Liver (tissue), 8 donors: ENCODE measurements at regions not wholly inside any gene's neighbourhood (a gene's known extent, or its start where the extent isn't known, plus 50 kb on each side); places are given as distances from the start of the nearest gene placed in this dataset.

ENCODE experiments used
- DNase-seq: peaks from one replicate; pipeline ENCODE4 v3.0.0-alpha.2; 2017; ENCODE audit warnings: low spot score
- H3K27ac ChIP-seq, 2 donors: one replicate each; pipeline ENCODE4 v1.7.0; 2013; ENCODE audit warnings: inconsistent platforms in 2 of 2, low read length in 2 of 2, control low read depth in 1 of 2, low read depth in 1 of 2, mild to moderate bottlenecking in 1 of 2
- H3K27me3 ChIP-seq, 4 donors: one replicate each; pipeline versions ENCODE4 v1.6.1 to v1.7.0; 2013; ENCODE audit warnings: low read length in 3 of 4, inconsistent platforms in 1 of 4, mild to moderate bottlenecking in 1 of 4, moderate library complexity in 1 of 4; ENCODE audit not compliant: control insufficient read depth in 4 of 4, insufficient read depth in 4 of 4
- H3K36me3 ChIP-seq, 4 donors: one replicate each; pipeline versions ENCODE4 v1.6.1 to v1.7.0; 2013; ENCODE audit warnings: low read length in 3 of 4, mild to moderate bottlenecking in 3 of 4, low read depth in 1 of 4, moderate library complexity in 1 of 4; ENCODE audit not compliant: control insufficient read depth in 4 of 4, insufficient read depth in 3 of 4
- H3K4me1 ChIP-seq, 4 donors: one replicate each; pipeline versions ENCODE4 v1.6.1 to v1.7.0; 2013; ENCODE audit warnings: low read length in 3 of 4, mild to moderate bottlenecking in 3 of 4, moderate library complexity in 1 of 4; ENCODE audit not compliant: control insufficient read depth in 4 of 4, insufficient read depth in 4 of 4
- H3K4me3 ChIP-seq, 3 donors: one replicate each; pipeline versions ENCODE4 v1.6.1 to v1.7.0; 2013; ENCODE audit warnings: low read length in 3 of 3, control low read depth in 1 of 3, low read depth in 1 of 3, mild to moderate bottlenecking in 1 of 3
- H3K9ac ChIP-seq, 2 donors: one replicate each; pipeline ENCODE4 v1.7.0; 2013; ENCODE audit warnings: low read length in 2 of 2, mild to moderate bottlenecking in 2 of 2, moderate library complexity in 2 of 2, control low read depth in 1 of 2, low read depth in 1 of 2
- H3K9me3 ChIP-seq, 4 donors: one replicate each; pipeline versions ENCODE4 v1.6.1 to v1.7.0; 2013; ENCODE audit warnings: low read length in 3 of 4; ENCODE audit not compliant: control insufficient read depth in 4 of 4
- CTCF ChIP-seq: fragments of 150-350 bp; IDR thresholded peaks from 2 replicates; pipeline ENCODE4 v1.5.1; 2017; ENCODE audit warnings: improper control_type of control experiment, low read depth, low read length; ENCODE audit not compliant: missing input control
- EGR1 ChIP-seq, 2 donors: IDR thresholded peaks; 2 replicates each; pipeline ENCODE4 v1.6.1; 2016 to 2018; ENCODE audit warnings: antibody characterized with exemption in 2 of 2, low read depth in 2 of 2
- FOXA1 ChIP-seq: IDR thresholded peaks from 2 replicates; pipeline ENCODE4 v1.6.1; 2016; ENCODE audit warnings: antibody characterized with exemption
- FOXA2 ChIP-seq: IDR thresholded peaks from 2 replicates; pipeline ENCODE4 v1.6.1; 2016; ENCODE audit warnings: antibody characterized with exemption
- JUND ChIP-seq, 2 donors: IDR thresholded peaks; 2 replicates each; pipeline ENCODE4 v1.6.1; 2016; ENCODE audit warnings: antibody characterized with exemption in 2 of 2
- RAD21 ChIP-seq, 2 donors: IDR thresholded peaks; 2 replicates each; pipeline ENCODE4 v1.6.1; 2016; ENCODE audit warnings: antibody characterized with exemption in 2 of 2, mild to moderate bottlenecking in 2 of 2
- SP1 ChIP-seq: IDR thresholded peaks from 2 replicates; pipeline ENCODE4 v1.6.1; 2018; ENCODE audit warnings: antibody characterized with exemption, mild to moderate bottlenecking
- TAF1 ChIP-seq: conservative IDR thresholded peaks from 2 replicates; pipeline ENCODE4 v1.6.1; 2016; ENCODE audit warnings: antibody characterized with exemption, mild to moderate bottlenecking
- ZBTB33 ChIP-seq: IDR thresholded peaks from 2 replicates; pipeline ENCODE4 v1.6.1; 2016; ENCODE audit warnings: antibody characterized with exemption
- WGBS: extraction: QIAGEN DNeasy Blood & Tissue Kit; methylation state at CpG from one replicate; pipeline ENCODE4 v1.1.7; 2013; 5-methylcytosine and 5-hydroxymethylcytosine counted together
- TF ChIP-seq, protein P1 (sequence below): IDR thresholded peaks from 2 replicates; pipeline ENCODE4 v1.6.1; 2016; ENCODE audit warnings: antibody characterized with exemption, mild to moderate bottlenecking
- donor health status: healthy.
- donor health status: healthy.
- donor health status: healthy.
- donor health status: healthy.
- donor health status: healthy.

DNA sequence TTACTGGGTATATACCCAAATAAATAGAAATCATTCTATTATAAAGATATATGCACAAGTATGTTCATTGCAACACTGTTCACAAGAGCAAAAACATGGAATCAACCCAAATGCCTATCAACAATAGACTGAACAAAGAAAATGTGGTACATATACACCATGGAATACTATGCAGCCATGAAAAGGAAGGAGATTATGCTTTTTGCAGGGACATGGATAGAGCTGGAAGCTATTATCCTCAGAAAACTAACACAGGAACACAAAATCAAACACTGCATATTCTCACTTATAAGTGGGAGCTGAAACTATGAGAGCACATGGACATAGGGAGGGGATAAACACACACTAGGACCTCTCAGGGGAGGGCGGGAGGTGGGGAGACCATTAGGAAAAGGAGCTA lies 298.4 kb upstream of the CDH9 start:
- Histone ChIP-seq H3K36me3 (no peaks in the 10 kb centered on the region), H3K27ac (no peak overlapping the region), H3K27me3 (no peaks in the 10 kb centered on the region), H3K9ac (no peak overlapping the region), H3K9me3 (peaks cover 0 to 6% (median 0%) of the 10 kb centered on the region in 4 donors), H3K4me3 (no peak overlapping the region), H3K4me1 (no peaks in the 10 kb centered on the region)
- 37% methylated on average over 1 of the region's 1 CpG for WGBS
- no peak for DNase-seq
- TF ChIP-seq TAF1 (no peak), FOXA2 (no peak), RAD21 (IDR thresholded peaks at IDR 0.05) (no peak)

DNA sequence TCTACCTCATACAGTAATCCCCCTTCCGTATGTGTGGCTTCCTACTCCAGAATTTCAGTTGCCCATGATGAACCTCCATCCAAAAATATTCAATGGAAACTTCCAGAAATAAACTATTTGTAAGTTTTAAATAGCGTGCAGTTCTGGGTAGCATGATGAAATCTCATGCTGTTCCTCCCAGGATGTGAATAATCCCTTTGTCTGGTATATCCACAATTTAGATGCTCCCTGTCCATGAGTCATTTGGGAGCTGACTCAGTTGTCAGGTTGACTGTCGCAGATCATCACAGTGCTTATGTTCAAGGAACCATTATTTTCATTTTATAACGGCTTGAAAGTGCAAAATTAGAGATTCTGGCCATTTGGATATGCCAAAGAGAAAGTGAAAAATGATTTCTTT lies 290.1 kb upstream of the CDH9 start:
- Histone ChIP-seq H3K27me3 (peaks cover 0 to 4% (median 0%) of the 10 kb centered on the region in 4 donors), H3K4me1 (no peaks in the 10 kb centered on the region), H3K9ac (no peak overlapping the region), H3K36me3 (no peaks in the 10 kb centered on the region), H3K4me3 (no peak overlapping the region), H3K27ac (no peak overlapping the region), H3K9me3 (no peaks in the 10 kb centered on the region)
- WGBS: 73% methylated on average over 4 of the region's 4 CpGs
- TF ChIP-seq, protein P1, sequence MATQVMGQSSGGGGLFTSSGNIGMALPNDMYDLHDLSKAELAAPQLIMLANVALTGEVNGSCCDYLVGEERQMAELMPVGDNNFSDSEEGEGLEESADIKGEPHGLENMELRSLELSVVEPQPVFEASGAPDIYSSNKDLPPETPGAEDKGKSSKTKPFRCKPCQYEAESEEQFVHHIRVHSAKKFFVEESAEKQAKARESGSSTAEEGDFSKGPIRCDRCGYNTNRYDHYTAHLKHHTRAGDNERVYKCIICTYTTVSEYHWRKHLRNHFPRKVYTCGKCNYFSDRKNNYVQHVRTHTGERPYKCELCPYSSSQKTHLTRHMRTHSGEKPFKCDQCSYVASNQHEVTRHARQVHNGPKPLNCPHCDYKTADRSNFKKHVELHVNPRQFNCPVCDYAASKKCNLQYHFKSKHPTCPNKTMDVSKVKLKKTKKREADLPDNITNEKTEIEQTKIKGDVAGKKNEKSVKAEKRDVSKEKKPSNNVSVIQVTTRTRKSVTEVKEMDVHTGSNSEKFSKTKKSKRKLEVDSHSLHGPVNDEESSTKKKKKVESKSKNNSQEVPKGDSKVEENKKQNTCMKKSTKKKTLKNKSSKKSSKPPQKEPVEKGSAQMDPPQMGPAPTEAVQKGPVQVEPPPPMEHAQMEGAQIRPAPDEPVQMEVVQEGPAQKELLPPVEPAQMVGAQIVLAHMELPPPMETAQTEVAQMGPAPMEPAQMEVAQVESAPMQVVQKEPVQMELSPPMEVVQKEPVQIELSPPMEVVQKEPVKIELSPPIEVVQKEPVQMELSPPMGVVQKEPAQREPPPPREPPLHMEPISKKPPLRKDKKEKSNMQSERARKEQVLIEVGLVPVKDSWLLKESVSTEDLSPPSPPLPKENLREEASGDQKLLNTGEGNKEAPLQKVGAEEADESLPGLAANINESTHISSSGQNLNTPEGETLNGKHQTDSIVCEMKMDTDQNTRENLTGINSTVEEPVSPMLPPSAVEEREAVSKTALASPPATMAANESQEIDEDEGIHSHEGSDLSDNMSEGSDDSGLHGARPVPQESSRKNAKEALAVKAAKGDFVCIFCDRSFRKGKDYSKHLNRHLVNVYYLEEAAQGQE: no peak
- TF ChIP-seq TAF1: no peak
- no peak for TF ChIP-seq EGR1 (IDR thresholded peaks at IDR 0.05; ENCODE audit: low read depth in 2 of 2)
- TF ChIP-seq SP1: no peak
- no peak for TF ChIP-seq CTCF
- TF ChIP-seq RAD21 (IDR thresholded peaks at IDR 0.05): no peak
- TF ChIP-seq FOXA1: no peak
- DNase-seq: no peak

GRCh38 chr5:27325513-27325912 lies 287.1 kb upstream of the CDH9 start:
- Histone ChIP-seq H3K27me3 (no peaks in the 10 kb centered on the region), H3K4me1 (no peaks in the 10 kb centered on the region), H3K4me3 (no peak overlapping the region), H3K27ac (no peak overlapping the region), H3K9ac (no peak overlapping the region), H3K9me3 (no peaks in the 10 kb centered on the region), H3K36me3 (no peaks in the 10 kb centered on the region)
- no peak for TF ChIP-seq ZBTB33
- no peak for TF ChIP-seq FOXA1
- no peak for TF ChIP-seq JUND (IDR thresholded peaks at IDR 0.05)
- DNase-seq: no peak
